ENCODE measurements at regions not wholly inside any gene's neighbourhood (a gene's known extent, or its start where the extent isn't known, plus 50 kb on each side); places are given as distances from the start of the nearest gene placed in this dataset.
"Not testable (repeated sequence)": the region's sequence is repeated elsewhere in the genome, so short reads cannot be mapped to it uniquely, and the experiment has no call there.

GRCh38 chr5:85662969-85663707 is 954.6 kb upstream of the COX7C start:
- DNase-seq: not testable (repeated sequence)

GRCh38 chr5:85663708-85664031 is 954.1 kb upstream of the COX7C start:
- DNase-seq: no peak

GRCh38 chr5:85670417-85670816 is 947.3 kb upstream of the COX7C start:
- DNase-seq: no peak

GRCh38 chr5:85671223-85671970 is 946.3 kb upstream of the COX7C start:
- no peak for DNase-seq

- DNase-seq: no peak
Observed at GRCh38 chr5:85681871-85682270, 935.9 kb upstream of the COX7C start.

- DNase-seq: no peak
Observed at GRCh38 chr5:85684351-85684750, 933.4 kb upstream of the COX7C start.

- DNase-seq: no peak
Observed at GRCh38 chr5:85703296-85703695, 914.4 kb upstream of the COX7C start.

- DNase-seq: no peak
Observed at GRCh38 chr5:85709728-85710127, 908.0 kb upstream of the COX7C start.

- DNase-seq: no peak
Observed at GRCh38 chr5:85716344-85717202, 901.2 kb upstream of the COX7C start.

GRCh38 chr5:85717203-85717563 is 900.6 kb upstream of the COX7C start:
- no peak for DNase-seq

GRCh38 chr5:85732185-85732584 is 885.6 kb upstream of the COX7C start:
- no peak for DNase-seq

GRCh38 chr5:85741972-85742371 is 875.8 kb upstream of the COX7C start:
- DNase-seq: no peak

GRCh38 chr5:85760519-85760918 is 857.2 kb upstream of the COX7C start:
- no peak for DNase-seq

GRCh38 chr5:85769347-85769746 is 848.4 kb upstream of the COX7C start:
- no peak for DNase-seq

GRCh38 chr5:85784746-85785145 is 833.0 kb upstream of the COX7C start:
- DNase-seq: no peak

GRCh38 chr5:85813146-85813545 is 804.6 kb upstream of the COX7C start:
- DNase-seq: no peak

GRCh38 chr5:85814596-85814995 is 803.1 kb upstream of the COX7C start:
- no peak for DNase-seq

- DNase-seq: no peak
Observed at GRCh38 chr5:85823462-85824426, 794.0 kb upstream of the COX7C start.

- no peak for DNase-seq
Observed at GRCh38 chr5:85838781-85839180, 779.0 kb upstream of the COX7C start.

- DNase-seq: no peak
Observed at GRCh38 chr5:85841653-85842052, 776.1 kb upstream of the COX7C start.

- DNase-seq: no peak
Observed at GRCh38 chr5:85843535-85843934, 774.2 kb upstream of the COX7C start.

- no peak for DNase-seq
Observed at GRCh38 chr5:85849411-85849810, 768.3 kb upstream of the COX7C start.

GRCh38 chr5:85865296-85865695 is 752.4 kb upstream of the COX7C start:
- DNase-seq: no peak
